HG02798 (cell line): ENCODE measurements at regions not wholly inside any gene's neighbourhood (a gene's known extent, or its start where the extent isn't known, plus 50 kb on each side); places are given as distances from the start of the nearest gene placed in this dataset.

ENCODE experiments used
- ATAC-seq: cut with Tn5 transposase; IDR thresholded peaks from one replicate; pipeline ENCODE4 v1.9.1; 2021; ENCODE audit warnings: mild to moderate bottlenecking; ENCODE audit not compliant: unreplicated experiment, poor library complexity

DNA sequence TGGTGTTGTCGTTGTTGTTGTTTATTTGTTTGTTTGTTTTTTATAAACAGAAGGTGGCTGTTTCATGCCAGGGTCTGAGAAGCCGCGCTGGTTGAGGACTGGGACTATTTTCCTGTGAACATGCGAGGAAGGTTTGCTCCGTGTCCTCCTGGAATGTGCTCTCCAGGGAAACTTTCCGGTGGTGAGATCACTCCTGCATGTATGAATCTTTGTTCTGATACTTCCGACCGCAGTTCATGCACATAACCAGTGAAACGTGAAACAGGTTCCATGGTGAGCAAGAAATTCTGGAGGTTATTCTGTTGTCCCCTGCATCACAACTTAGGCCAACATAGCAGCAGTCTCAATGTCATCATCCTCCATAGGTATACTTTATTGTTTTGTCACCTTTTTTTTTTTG is 187.6 kb upstream of the ARGLU1 start:
- no peak for ATAC-seq

DNA sequence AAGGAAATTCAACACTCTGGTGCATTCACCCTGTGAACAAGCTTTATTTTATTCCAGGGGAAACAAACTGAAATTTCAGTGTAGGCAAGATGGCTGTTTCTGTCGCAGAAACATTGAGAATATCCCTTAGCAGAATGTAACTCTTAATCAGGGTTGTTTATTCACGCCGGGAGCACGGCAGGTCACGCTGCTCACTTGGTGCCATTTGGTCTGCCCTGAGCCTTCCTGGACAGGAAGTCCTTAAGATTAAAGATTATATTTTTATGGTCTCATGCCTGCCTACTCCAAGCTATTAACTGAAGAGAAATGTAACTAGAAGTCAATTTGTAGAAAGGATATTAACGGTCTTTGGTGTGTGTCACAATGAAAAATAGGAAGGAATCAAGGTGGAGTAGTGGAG is 185.3 kb upstream of the ARGLU1 start:
- ATAC-seq, result no peak

DNA sequence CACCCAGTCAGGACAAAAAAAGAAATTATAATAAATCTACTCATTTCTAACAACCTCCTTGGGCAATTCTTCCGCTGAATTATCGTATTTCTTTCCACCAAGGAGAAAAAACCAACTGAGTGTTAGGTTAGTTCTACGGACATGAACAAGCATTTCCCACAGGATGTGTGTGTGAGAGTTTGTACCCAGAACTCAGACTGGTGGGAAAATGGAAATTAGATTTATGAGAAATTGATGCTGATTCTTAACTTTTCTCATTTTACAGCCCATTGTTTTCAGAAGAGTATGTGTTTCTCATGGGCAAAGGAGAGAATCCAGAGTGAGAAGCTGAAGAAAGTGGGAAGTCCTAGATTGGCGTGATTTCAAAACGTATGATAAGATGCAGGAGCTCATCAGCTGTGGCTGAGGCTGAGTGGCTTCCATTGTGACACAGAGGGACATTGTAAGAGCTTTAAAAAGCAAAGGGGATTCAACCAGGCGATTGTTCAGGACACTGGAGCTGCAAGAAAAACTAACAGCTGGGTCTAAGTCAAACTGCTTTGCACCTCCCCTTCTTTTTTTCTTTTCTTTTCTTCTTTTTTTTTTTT is 184.7 kb upstream of the ARGLU1 start:
- ATAC-seq, result no peak

DNA sequence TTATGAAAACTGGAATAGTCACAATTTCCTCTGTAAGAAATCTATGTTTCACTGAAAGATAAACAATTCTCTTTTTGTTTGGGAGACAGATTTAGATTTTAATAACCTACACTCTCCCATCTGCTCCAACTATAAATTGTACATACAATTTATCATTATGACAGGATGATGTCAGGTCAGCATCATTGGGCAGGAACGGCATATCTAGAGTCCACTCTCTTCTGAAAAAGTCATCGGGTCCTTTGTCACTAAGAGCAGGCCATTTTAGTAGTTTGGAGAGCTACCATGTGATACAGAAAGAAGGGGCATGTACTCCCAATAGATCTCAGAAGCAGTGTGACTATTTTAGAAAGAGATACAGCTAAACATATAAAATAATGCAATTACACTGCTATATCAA is 180.8 kb upstream of the ARGLU1 start:
- no peak for ATAC-seq

DNA sequence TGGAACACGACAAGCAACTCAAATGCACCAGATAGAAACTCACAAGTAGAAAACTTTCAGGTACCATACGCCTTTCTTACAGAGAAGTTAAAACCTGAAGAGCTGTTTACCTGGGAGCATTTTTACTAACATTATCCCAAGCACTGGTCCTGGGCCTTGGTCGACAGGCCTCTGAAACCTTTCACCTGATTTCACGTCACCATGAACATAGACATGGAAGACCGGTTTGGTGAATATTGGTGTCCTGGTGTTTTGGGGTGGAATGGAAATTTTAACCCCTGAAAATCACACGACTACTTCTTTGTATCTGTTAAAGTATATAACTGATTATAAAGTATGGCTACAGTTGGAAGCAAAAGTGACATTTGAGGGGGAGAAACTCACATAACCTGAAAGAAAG is 176.6 kb upstream of the ARGLU1 start:
- no peak for ATAC-seq

DNA sequence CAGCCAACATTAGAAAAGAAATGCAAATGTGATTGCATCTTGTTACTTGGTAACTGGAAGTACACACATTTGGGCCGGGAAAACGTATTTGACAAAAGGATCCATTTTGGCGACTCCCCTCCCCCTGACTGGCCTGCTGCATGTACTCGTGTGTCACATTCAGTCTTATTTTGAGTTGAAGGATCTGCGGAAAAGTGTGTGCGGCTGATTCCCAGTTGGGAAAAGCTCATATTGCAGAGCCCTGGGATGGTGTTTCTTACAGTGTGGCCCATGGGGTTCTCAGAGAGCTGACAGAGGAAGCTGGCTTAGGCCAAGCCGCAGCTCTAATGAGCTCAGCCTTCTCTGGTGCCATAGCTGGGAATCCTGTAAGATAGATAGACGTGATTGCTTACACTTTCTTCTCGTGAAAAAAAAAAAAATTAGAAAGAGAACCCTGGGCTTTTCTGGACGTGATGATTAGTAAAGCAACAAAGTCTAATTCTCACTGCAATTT is 170.3 kb upstream of the ARGLU1 start:
- ATAC-seq, result no peak

DNA sequence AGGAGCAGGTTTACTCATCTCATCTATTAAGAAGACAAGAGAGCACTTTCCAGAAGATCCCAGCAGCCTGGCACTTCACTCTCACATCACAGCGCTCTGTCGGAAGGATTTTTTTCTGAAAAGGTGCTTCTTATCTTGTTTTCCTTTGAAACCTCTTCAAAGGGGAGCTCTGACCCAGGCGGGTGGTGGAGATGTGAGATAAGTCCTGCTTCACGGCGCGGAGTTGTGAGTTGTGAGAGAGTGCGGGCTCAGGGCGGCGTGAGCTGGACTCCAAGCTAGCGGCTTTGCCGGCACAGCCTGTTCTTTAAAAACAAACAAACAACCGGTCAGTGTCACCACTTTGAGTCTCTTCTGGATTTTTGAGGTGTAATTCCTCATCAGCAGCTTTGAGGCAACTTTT is 169.0 kb upstream of the ARGLU1 start:
- no peak for ATAC-seq

DNA sequence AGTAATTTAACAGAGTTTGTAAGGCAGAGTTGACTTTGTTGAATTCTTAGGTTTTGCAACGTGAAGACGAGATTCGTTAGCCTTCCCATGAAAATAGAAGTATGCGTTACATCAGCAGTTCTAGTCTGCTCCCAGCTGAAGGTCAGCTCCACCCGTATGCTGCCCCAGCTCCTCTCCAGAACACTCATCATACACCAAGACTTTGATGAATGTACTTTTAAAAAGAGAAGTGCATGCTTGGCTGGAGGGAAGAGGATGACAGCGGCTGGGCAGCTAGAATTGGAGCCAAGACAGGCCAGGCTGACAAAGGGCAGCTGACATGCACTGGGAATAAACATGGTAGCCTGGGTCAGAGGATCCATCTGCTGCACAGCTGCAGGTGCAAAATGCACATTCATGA is 166.3 kb upstream of the ARGLU1 start:
- no peak for ATAC-seq

DNA sequence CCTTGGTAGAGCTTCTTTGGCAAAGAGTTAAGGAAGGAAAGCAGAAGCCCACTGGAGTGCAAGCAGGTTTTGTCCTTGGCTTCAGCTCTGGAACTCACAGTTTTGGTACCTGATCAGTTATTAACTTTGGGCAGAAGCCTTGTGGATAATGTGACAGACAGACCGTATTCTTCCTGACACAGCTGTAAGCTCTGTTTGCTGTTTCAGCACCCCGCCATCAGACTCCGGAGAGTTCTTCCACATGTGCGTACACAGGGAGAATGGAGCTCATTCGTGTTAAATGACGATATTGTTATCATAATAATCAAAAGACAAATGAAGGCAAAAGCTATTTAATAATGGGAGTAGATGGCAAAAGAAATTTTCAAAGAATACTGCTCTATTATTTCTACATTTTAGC is 155.1 kb upstream of the ARGLU1 start:
- no peak for ATAC-seq

DNA sequence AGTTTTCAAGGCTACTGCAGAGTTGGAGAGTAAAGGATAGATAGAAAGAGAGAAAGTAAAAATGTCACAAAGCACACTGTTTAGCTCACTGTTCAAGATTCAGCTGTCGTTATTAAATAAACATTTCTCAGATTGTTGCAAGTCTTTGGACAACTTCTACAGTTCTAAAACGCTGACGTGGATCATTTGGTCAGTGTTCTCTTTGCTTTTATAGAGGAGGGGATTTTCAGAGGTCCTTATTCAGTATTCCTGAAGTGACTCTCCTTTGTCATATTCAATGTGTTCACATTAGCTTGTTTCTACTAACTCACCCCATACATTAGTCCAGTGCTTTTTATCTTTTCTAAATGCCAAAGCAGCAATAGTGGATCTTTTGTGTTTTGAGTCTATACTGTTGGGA is 154.7 kb upstream of the ARGLU1 start:
- ATAC-seq, result no peak

DNA sequence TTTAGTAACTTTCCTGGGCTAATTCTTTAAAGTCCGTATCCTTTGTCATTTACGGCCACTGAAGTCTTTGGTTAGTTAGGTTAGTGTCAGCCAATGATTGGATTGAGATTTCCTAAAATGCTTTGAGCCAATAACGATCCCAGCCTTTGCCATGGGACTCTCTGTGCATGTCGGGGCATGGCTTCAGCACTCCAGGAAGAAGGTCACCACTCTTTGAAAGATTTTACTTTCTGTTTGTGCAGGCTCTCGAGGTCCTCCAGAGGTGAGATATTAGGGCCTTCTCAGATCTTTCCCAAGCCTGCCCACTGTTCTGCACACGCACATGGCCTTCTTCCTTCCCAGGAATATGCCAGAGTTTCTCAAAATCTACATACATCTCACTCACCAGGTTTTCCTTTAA is 153.7 kb upstream of the ARGLU1 start:
- no peak for ATAC-seq

DNA sequence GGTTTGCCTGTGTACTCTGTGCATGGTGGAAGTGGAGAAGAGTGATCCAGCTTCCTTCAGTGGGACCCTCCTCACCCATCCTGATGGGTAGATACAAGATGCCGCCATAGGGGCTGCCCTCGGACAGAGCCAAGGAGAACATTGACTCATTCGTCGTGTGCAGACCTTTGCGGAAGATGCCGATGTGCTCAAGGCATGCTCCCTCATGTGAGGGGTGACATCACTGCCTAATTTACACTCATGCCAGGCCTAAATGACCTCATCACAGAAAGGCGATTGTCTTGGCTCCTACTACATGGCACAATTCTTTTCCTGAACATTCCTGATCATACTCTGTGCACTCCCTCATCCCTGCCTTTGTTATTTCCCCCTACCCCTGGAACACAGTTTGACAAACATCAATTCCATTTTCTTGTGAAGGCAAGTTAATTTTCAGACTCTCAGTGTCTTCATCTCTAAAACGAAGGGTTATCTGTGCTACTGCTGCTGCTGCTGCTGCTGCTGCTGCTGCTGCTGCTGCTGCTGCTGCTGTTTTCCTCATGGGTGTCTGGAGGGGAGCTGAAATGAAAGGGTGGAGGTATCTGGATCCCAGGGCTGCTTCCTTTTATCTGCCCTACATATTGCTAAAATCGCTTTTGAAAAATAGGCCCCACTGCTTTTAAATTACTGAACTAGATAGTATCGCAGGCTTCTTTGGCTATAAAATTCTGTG is 146.5 kb upstream of the ARGLU1 start:
- ATAC-seq, result no peak

DNA sequence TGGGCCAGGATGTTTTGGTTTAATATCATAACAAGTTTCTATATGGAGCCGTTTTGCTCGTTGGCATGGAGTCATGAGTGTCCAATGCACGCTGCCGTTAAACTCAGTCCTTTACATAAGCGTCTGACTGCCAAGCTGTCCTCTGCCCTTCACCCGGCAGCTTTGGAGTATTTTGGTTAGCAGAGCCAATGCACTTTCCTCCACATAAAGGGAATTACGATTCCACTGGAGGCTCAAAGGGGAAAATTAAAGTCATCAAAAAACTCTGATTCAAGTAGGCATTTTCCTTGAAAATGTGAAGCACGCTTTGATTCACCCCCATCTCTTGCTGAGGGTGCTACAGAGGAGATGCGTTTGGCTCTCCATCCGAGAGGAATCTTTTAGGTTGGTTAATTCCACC is 144.4 kb upstream of the ARGLU1 start:
- no peak for ATAC-seq

DNA sequence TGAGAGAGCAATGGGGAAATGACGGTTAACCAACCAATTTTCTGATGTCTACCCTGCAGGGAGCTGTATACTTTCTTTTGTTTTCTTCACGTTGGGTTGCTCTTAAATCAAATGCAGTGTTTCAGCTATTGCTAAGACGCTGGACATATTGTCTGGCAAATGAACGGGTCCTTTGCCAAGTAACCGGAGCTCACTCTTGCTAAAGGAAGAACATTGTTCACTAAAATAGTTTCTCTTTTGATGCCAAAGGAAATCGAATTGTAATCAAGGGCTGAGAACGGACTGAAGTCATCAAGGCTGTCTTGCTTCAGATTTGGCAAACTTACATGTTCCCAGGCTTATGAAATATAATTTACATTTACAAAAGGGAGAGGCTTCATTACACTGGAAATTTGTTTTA is 142.3 kb upstream of the ARGLU1 start:
- no peak for ATAC-seq

DNA sequence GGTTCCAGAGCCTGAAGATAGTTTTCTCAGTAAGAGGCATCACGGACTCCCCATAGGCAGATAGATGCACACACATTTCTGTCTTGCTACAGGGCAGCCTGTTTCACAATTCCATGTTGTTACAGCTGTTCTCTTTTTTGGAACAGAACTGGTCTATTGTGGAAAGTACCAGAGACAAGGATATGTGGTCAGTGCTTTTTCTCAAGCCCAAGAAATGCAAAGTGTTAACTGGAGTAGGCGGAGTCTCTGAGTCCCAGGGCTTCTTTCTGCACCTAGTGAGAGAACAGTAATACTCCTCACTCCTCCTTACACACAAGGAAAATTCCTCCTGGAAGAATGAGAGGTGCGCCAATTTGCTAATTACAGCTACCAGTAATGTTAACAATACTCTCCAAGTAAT is 141.6 kb upstream of the ARGLU1 start:
- ATAC-seq, result no peak

DNA sequence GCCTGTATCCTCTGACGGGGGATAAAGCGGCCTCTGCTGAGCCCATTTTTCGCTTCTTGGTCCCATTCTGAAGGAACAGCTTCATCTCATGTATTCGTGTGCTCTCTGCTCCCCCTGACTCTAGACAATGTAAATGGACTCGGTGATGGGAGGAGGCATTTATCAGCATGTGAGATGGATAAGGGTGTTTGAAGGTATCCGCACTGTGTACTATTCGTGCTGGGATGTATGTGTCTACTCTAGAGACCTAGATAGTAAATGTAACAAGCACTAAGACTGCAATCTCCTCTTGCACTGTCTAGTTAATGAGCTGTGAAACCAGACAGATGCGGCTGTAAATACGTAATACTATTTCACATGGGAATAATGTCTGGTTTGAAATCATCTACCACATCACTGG is 134.6 kb upstream of the ARGLU1 start:
- no peak for ATAC-seq

DNA sequence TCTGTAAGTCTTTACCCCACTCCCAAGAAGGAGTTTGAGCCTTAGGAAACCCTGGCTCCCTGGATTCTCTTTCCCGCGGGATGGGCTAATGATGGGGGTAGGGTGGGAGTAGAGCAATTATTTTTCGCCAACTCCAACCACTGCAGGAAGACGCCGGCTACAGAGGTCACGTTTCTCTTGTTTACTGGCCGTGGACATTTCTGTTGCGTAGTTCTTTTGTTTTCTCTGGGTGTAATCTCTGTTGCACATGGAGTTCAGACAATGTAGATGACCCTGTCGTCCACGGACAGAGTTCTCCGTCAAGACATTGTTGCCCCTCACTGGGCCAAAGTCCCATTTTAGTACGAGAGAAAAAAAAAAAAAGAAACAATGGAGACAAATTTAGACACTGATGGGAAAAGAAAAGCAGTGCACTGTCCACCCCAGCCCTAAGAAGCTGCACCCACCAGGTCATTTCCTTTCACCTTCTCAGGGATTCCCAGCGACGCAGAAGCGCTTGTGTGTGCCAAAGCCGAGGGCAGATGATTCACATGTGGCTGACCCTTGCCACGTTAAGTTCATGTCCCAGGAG is 133.9 kb upstream of the ARGLU1 start:
- no peak for ATAC-seq

DNA sequence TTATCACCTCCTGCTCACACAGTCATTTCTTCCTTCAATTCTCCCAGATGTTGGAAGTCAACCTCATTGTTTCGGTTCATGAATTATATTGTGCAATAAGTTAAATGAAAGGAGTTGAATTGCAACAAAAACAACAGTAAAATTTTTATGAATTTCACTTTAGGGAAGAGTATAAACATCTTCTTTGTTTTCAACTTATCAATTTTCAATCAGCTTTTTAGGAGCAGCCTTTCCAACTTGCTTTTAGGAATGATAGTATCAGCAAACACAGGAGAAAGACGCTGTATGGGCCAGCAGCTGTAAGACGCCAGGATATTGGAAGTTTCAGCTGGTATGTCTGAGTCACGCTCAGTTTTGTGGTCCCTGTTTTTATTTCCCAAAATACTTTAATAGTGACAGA is 132.5 kb upstream of the ARGLU1 start:
- no peak for ATAC-seq

DNA sequence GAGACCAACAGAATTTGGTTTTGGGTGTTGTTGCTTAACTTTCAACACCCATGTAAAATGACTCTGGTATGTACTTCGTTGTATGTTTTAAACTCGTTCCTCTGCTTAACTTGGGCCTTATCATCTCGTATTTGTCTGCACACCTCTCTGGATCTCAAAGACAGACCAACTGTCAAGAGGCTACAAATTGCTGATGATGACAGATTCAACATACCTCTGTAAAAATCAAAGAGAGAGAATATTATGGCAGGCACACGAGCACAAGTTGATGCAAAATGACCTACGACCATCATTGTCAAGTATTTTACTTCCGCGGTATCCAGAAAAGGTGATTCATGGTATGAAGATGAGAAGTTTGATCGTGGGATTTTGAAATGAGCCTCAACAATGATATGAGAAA is 132.1 kb upstream of the ARGLU1 start:
- ATAC-seq, result no peak

DNA sequence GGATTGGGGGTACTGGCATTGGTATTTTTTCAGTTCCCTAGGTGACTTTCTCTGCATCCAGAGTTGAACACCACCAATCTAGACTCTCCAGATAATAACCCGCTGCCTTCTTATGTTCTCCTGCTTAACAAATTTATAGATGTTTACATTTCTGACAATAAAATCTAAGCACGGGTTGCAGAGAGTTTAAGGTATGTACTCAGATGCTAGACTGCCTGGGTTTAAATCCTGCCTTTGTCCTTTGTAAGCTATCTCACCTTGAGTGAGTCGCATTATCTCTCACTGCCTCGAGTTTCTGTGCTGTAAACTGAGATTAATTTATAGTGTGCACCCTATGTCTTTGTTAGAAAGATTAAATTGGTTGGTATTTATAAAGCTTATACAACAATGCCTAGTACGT is 131.4 kb upstream of the ARGLU1 start:
- ATAC-seq, result no peak

DNA sequence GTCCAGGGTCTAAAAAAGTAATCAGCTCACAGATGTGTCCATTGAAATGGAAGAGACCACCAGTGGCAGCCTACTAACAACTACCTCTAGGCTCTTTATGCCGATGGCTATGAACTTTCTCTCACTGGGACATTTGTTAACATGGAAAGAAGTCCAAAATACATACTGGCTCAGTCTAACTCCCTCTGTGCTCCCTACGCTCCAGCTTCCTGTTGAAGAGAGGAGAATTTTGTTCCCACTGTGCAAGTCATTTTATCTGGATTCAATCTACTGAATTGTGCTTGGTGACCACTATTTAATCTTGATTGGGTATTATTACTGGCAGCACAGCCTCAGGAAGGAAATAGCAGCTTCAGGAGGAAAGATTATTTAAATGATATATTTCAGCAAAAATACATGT is 128.8 kb upstream of the ARGLU1 start:
- ATAC-seq, result no peak

DNA sequence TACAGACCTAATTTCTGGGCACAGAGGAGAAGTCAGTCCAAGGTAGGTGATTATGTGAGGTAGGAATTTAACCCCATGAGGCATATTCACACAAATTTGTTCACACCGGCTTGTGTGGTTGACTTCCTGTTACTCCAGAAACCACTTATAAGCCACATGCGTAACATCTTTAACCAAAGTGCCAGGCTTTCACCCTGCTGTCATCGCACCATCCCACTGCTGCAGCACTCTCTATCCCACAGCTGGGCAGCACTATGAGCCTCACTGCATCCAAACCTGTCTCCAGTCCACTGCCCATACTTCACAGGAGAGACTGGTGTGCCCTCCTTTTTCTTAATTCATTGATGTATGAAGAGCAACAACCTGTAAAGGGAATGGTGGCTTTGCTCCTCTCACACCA is 128.2 kb upstream of the ARGLU1 start:
- ATAC-seq, result no peak
